ENCODE measurements at regions not wholly inside any gene's neighbourhood (a gene's known extent, or its start where the extent isn't known, plus 50 kb on each side); places are given as distances from the start of the nearest gene placed in this dataset.

DNA sequence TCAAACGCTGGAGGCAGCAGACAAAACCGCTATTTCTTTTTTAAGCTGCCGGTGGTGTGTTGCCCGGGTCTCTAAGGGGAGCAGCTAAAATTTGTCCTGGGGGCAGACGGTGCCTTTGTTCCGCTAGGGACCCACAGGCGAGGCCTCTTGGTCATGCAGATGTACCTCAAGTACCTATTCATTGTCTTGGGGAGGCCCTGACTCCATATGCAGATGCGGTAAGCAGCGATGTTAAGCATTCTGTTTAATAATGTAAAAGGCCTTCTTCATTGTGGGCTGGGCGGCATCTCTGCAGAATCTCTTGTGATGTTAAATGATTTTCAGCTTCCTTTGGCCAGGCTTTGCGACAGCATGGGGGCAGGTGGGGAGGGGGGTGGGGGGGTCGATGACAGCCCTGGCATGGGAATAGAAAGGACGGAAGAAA, 98.9 kb upstream of the PJA1 start:
- H3K4me3 ChIP-seq (ENCODE audit: low read length) = no peak overlapping the region
- TF ChIP-seq, protein P1, sequence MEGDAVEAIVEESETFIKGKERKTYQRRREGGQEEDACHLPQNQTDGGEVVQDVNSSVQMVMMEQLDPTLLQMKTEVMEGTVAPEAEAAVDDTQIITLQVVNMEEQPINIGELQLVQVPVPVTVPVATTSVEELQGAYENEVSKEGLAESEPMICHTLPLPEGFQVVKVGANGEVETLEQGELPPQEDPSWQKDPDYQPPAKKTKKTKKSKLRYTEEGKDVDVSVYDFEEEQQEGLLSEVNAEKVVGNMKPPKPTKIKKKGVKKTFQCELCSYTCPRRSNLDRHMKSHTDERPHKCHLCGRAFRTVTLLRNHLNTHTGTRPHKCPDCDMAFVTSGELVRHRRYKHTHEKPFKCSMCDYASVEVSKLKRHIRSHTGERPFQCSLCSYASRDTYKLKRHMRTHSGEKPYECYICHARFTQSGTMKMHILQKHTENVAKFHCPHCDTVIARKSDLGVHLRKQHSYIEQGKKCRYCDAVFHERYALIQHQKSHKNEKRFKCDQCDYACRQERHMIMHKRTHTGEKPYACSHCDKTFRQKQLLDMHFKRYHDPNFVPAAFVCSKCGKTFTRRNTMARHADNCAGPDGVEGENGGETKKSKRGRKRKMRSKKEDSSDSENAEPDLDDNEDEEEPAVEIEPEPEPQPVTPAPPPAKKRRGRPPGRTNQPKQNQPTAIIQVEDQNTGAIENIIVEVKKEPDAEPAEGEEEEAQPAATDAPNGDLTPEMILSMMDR (conservative IDR thresholded peaks at IDR 0.05; ENCODE audit: low read depth, low read length) = no peak
- DNase-seq (ENCODE audit: low read depth) = no peak

DNA sequence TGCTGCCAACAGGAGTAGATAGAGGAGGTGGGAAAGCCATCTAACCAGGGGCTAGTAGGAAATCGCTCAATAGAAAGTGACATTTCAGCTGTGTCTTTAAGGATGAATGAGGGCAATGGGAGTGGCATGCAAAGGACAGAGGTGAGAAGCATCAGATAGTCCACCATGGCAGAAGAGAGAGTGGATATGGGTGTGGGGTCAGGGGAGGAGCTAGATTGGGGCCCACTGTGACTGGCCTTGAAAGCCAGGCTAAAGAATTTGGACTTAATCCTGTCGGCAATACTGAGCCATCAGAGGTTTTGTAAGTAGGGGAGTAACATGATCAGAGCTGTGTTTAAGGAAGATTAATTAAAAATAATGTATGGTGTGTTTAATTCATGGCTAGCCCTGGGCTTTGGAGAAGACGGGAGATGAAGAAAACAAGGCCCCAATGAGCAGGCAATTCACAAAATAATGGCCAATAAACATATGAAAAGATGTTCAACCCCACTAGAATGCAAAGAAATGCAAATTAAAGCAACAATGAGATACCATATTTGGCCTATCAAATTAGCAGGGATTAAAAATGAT, 98.1 kb upstream of the PJA1 start:
- no peak for DNase-seq (ENCODE audit: low read depth)
- H3K4me3 ChIP-seq (ENCODE audit: low read length) = no peak overlapping the region
- TF ChIP-seq, protein P1 (conservative IDR thresholded peaks at IDR 0.05; ENCODE audit: low read depth, low read length) = no peak

DNA sequence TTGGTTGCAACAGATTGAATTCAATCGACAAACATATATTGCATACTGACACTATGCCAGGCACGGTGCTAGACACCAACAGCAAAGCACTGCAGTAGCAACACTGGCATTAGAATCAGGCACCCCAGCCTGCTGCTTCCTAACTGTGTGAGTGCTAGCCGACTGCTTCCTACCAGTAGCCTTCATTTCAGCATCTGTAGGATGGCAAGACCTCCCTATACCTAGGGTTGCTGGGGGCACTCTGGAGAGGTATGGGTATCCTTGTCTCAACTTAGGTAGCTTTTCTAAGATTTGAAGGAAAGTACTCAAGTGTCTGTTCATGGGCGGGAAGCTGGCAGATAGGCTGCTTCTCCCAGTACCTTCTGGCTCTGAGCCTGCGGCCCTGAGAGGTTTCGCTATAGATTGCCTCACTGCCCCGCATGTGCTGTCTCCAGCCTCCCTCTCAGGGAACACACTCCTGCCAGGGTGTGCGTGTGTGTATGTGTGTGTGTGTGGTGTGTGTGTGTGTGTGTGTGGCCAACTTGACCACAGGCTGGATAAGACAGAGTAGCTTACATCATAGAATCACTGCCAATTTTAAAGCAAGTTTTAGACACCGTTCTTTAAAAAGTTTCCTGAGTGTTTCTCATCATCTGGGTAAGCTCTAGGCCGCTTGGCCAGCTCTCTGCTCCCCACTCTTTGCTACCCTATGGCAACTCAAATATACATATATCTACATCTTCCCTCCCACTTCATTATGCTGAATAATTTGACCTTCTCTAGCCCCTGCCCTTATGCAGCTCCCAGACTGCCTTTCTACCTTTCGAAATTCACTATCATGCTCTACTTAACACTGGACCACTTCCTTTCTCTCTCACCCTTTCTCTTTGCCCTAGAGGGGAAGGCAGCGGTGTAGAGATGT, 97.0 kb upstream of the PJA1 start:
- TF ChIP-seq, protein P1 (conservative IDR thresholded peaks at IDR 0.05; ENCODE audit: low read depth, low read length) = no peak
- no peak for DNase-seq (ENCODE audit: low read depth)
- H3K4me3 ChIP-seq (ENCODE audit: low read length) = no peak overlapping the region

DNA sequence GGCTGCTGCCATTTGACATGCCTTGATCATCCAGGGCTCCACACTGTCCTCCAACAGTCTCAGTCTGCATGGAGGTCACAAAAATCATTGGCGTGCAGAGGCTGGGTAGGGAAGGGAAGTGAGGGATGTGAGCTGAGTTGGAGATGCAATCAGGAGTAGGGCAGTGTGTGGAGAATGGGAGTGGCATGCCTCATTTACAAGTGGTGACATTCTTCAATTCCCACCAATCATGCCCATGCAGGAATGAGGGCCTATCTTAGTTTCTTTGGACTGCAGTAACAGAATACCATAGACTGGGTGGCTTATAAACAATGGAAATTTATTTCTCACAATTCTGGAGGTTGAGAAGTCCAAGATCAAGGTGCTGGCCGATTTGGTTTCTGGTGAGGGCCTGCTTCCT, 94.9 kb upstream of the PJA1 start:
- no peak for DNase-seq (ENCODE audit: low read depth)
- TF ChIP-seq, protein P1 (conservative IDR thresholded peaks at IDR 0.05; ENCODE audit: low read depth, low read length) = no peak
- no peak overlapping the region for H3K4me3 ChIP-seq (ENCODE audit: low read length)

DNA sequence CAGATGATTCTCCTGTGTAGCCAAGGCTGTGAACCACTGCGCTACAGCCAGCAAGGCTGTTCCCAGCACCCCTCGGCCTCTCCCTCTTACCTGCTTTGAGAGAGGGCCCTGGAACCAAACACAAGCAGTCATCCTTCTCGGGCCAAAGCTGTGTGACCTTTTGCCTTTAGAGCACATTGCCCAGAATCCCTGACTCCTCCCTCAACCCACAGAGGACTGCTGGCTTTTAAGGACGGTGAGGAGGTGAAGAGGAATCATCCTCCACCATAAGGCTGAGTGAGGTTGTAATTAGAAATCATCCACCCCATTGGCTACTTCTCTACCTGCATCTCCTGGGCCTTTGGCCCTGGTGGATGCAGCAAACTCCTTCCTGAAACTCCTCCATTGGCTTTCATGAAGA, 93.6 kb upstream of the PJA1 start:
- TF ChIP-seq, protein P1 (conservative IDR thresholded peaks at IDR 0.05; ENCODE audit: low read depth, low read length) = no peak
- DNase-seq (ENCODE audit: low read depth) = no peak
- no peak overlapping the region for H3K4me3 ChIP-seq (ENCODE audit: low read length)

DNA sequence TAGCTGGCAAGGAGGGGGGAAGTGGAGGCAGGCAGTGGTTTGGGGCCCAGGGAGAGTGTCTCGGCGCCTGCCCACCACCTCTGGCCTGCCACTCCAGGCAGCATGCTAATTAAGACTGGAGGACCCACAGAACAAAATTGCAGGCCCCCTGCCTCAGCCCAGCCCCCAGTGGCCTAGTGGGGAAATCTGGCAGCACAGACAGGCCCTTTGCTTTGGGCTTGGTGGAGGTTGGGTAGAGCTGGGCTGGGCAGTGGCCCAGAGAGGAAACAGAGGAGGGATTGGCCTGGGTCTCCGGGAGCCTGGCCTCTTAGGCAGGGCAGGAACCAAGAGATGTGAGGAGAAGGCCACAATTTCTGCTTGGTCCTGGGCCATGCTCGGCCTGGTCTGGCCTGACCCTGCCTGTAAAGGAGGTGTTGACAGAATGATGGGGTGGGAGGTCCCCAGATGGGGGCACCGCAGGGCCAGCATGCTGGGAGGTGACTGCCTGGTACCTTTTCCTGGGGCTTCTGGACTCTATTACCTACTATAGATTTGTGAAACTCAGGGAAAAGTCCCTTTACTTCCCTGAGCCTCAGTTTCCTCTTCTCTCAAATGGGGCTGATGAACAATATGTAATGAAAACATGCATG, 92.4 kb upstream of the PJA1 start:
- no peak overlapping the region for H3K4me3 ChIP-seq (ENCODE audit: low read length)
- TF ChIP-seq, protein P1 (conservative IDR thresholded peaks at IDR 0.05; ENCODE audit: low read depth, low read length) = no peak
- no peak for DNase-seq (ENCODE audit: low read depth)
